ENCODE measurements at regions not wholly inside any gene's neighbourhood (a gene's known extent, or its start where the extent isn't known, plus 50 kb on each side); places are given as distances from the start of the nearest gene placed in this dataset.

DNA sequence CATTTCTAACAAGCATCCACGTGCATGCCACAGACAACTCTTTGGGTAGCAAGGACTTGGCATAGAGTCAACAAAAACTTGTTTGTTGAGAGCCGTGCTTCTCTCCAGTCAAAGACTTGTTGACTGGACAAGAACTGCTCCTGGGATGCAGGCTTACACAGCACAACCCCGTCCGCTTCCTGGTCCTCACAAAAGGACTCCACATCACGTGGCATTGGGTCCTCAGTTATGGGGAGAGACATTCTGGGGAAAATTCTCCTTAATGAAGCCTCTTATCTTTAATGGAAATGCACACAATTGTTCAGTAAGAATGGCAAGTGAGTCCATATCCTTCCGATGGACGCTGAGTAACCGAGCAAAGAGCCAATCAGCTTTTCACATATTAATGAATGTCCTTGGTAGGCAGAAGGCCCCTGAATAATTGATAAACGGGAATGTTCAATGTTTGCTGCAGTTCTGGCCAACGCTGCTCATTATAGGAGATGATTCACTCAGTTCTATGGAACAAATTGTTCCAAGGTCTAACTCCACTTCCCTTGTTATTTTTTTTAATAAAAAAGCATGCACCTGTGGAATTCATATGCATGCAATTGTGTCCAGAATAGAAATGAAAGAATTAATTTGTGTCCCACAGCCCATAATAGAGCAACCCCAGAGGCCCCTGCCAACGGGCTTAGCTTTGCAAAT lies 97.0 kb upstream of the ZNF366 start:
- no peak for DNase-seq (ENCODE audit: low spot score in 2 of 2)
- Histone ChIP-seq H3K4me1 (no peaks in the 10 kb centered on the region), H3K4me3 (no peak overlapping the region), H3K36me3 (no peaks in the 10 kb centered on the region), H3K27me3 (no peaks in the 10 kb centered on the region), H3K9me3 (peaks cover 0 to 3% of the 10 kb centered on the region in 2 donors), H3K27ac (peak overlapping the region in 1 of 2 donors; percentile 3)
- intact Hi-C loops (cut with DNase I; ENCODE audit: low total_unique reads): no loop called here
- TF ChIP-seq POLR2A (IDR thresholded peaks at IDR 0.05) (no peak), POLR2AphosphoS5 (IDR thresholded peaks at IDR 0.05) (no peak)

DNA sequence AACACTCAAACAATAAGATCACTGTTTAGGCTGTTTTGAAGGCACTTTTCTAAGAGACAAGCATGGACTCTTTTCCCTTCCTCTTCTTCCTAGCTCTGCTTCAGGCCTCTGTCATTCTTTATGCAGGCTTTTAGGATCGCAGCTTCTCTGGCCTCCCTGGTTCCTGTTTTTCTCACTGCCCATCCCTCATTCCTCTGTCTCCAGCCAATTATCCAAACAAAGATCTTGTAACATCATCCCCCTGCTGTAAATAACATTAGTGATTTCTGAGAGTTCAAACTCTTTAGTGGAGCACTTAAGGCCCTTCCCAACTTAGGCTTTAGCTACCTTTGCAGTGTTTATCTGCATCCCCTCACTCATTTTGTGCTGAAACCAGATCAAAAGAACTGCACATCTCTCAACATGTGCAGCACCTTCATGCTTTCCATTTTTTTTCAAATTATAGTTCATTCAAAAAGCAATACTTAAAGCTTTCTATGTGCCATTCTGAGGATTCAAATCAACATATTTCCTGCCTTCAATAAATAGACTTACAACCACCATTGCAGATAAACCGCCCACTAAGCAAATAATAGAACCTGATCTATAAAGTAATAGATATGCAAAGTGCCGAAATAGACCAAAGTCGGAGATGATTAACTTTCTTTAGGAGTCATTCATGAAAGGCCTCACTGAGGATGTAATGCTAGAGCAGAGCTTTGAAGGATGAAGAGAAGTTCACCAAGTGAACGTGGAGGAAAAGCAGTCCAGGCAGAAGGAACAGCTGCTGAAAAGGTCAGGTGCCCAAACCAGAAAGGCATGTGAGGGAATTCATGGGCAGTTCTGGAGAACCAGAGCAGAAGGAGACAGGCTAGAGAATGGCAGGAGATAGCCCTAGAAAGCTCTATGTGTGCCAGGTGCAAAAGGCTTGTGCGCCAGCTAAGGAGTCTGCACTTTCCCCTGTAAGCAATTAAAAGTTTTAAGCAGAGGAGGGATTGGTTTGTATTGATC lies 95.8 kb upstream of the ZNF366 start:
- H3K36me3 ChIP-seq: no peaks in the 10 kb centered on the region
- peaks cover 0 to 6% of the 10 kb centered on the region in 2 donors for H3K9me3 ChIP-seq
- TF ChIP-seq, protein P1, sequence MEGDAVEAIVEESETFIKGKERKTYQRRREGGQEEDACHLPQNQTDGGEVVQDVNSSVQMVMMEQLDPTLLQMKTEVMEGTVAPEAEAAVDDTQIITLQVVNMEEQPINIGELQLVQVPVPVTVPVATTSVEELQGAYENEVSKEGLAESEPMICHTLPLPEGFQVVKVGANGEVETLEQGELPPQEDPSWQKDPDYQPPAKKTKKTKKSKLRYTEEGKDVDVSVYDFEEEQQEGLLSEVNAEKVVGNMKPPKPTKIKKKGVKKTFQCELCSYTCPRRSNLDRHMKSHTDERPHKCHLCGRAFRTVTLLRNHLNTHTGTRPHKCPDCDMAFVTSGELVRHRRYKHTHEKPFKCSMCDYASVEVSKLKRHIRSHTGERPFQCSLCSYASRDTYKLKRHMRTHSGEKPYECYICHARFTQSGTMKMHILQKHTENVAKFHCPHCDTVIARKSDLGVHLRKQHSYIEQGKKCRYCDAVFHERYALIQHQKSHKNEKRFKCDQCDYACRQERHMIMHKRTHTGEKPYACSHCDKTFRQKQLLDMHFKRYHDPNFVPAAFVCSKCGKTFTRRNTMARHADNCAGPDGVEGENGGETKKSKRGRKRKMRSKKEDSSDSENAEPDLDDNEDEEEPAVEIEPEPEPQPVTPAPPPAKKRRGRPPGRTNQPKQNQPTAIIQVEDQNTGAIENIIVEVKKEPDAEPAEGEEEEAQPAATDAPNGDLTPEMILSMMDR (IDR thresholded peaks at IDR 0.05): no peak
- TF ChIP-seq POLR2A (IDR thresholded peaks at IDR 0.05) (no peak), POLR2AphosphoS5 (IDR thresholded peaks at IDR 0.05) (no peak)
- H3K4me1 ChIP-seq: no peaks in the 10 kb centered on the region
- DNase-seq (ENCODE audit: low spot score in 2 of 2): no peak
- H3K27me3 ChIP-seq: no peaks in the 10 kb centered on the region
- no peak overlapping the region for H3K27ac ChIP-seq
- H3K4me3 ChIP-seq: no peak overlapping the region
- intact Hi-C loops (cut with DNase I; ENCODE audit: low total_unique reads): no loop called here

DNA sequence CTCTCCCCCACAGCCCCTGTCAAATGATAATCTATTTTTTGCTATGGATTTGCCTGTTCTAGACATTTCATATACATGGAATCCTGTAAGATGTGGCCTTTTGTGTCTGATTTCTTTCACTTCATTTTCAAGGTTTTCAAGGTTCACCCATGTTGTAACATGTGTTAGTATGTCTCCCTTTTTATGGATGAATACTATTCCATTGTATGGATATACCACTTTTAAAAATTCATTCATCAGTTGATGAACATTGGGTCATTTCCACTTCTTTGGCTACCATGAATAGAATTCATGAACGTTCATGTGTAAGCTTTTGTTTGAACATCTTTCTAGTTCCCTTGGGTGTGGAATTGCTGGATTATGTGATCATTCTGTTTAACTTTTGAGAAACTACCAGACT lies 94.7 kb upstream of the ZNF366 start:
- no peaks in the 10 kb centered on the region for H3K4me1 ChIP-seq
- no peak for DNase-seq (ENCODE audit: low spot score in 2 of 2)
- H3K27me3 ChIP-seq: no peaks in the 10 kb centered on the region
- peaks cover 0 to 6% of the 10 kb centered on the region in 2 donors for H3K9me3 ChIP-seq
- H3K36me3 ChIP-seq: no peaks in the 10 kb centered on the region
- TF ChIP-seq POLR2A (IDR thresholded peaks at IDR 0.05) (no peak), POLR2AphosphoS5 (IDR thresholded peaks at IDR 0.05) (no peak)
- TF ChIP-seq, protein P1 (IDR thresholded peaks at IDR 0.05): no peak
- no peak overlapping the region for H3K27ac ChIP-seq
- H3K4me3 ChIP-seq: no peak overlapping the region
- intact Hi-C loops (cut with DNase I; ENCODE audit: low total_unique reads): no loop called here

DNA sequence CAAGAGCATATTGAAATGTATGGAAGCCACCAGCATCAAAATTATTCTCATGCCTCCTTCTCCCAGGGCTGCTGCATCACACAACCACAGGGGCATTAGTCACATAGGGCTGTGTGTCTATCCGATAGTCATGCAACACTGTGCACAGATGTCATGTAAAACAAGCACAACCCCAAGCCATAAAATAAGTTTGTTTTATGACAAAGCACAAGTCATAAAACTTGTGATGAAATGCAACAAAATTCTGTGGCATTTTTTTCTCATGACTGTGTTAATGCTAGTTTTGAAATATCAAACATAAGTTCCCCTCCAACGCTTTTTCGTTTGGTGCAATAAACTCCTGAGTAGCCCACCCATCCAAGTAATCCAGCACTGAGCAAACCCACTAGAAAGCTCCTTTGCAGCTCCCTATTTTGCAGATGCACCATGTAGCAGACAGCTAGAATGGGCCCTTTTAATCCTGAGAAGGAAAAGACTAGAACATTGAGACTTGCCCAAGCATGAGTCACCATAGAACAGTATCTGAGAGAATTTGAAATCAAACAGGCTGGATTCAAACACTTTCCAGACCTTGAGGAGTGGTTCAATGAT lies 93.3 kb upstream of the ZNF366 start:
- intact Hi-C loops (cut with DNase I; ENCODE audit: low total_unique reads): no loop called here
- TF ChIP-seq POLR2A (IDR thresholded peaks at IDR 0.05) (no peak), POLR2AphosphoS5 (IDR thresholded peaks at IDR 0.05) (no peak)
- TF ChIP-seq, protein P1 (IDR thresholded peaks at IDR 0.05): no peak
- H3K4me1 ChIP-seq: no peaks in the 10 kb centered on the region
- DNase-seq (ENCODE audit: low spot score in 2 of 2): no peak
- H3K27ac ChIP-seq: no peak overlapping the region
- no peaks in the 10 kb centered on the region for H3K36me3 ChIP-seq
- H3K4me3 ChIP-seq: no peak overlapping the region
- peaks cover 0 to 6% of the 10 kb centered on the region in 2 donors for H3K9me3 ChIP-seq
- H3K27me3 ChIP-seq: no peaks in the 10 kb centered on the region

DNA sequence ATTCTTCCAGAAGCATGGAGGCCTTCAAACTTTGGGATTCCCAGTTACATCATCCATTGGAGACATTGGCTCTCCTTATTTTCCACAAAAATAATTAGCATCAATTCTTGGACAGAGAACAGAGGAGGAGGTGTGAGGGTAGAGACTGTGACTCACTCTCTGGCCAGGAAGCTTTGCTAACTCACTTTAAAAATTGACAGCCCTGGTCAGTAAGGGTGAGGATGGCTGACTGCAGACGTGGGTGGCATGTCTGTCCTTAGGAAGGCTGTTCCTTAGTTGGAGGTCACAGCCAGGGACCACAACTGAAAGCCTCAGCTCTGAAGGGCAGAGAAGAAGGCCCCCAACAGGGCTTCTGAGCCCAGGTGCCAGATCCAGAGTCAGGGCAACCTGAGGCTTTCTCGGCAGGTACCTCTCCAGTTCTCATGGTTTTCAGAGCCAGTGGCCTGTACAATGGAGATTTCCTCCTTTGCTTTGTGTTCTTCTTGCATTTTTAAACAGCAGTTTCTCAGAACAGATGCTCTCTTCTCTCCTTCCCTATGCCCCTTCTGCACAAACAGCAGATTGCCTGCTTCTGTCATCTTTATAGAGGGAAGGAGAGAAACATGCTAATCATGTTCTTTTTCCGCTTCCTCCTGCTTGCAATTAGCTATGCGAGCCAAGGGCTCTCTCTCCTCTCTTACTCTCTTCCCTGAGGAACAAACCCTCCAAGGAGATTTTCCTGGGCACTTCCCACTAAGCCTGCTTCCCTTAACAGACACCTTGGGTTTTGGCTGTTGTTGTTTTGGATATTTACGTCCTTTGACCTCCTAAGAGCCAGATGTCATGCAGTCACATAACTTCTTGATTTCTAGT lies 92.5 kb upstream of the ZNF366 start:
- Histone ChIP-seq H3K36me3 (no peaks in the 10 kb centered on the region), H3K4me3 (no peak overlapping the region), H3K27me3 (no peaks in the 10 kb centered on the region), H3K27ac (peak overlapping the region in 1 of 2 donors; percentile 23), H3K4me1 (no peaks in the 10 kb centered on the region), H3K9me3 (peaks cover 0 to 6% of the 10 kb centered on the region in 2 donors)
- TF ChIP-seq POLR2A (IDR thresholded peaks at IDR 0.05): no peak
- TF ChIP-seq, protein P1 (IDR thresholded peaks at IDR 0.05): no peak
- no peak for TF ChIP-seq POLR2AphosphoS5 (IDR thresholded peaks at IDR 0.05)
- intact Hi-C loops (cut with DNase I; ENCODE audit: low total_unique reads): no loop called here
- DNase-seq (ENCODE audit: low spot score in 2 of 2): no peak

Measured in breast epithelium (tissue), 4 donors.